ENCODE measurements at regions not wholly inside any gene's neighbourhood (a gene's known extent, or its start where the extent isn't known, plus 50 kb on each side); places are given as distances from the start of the nearest gene placed in this dataset.

DNA sequence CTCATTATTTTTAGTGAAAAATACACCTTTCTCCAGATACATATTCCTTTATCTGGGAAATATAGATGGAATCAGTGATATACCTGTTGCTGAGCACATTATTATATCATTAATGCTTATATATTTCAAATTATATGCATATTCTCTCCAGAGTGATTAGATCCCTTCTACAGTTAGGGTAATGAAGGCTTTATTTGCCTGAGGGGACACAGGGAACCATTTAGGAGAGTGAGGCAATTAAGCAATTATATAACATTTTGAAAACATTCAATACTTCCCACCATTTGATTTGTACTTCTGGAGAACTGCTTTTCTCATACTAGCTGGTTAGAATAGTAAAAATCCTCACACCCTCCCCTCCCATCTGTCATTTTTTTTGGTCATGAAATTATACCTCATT is 212.8 kb upstream of the NOVA1 start:
- Histone ChIP-seq H3K36me3 (ENCODE audit: low read depth, missing control alignments) (no peaks in the 10 kb centered on the region), H3K4me1 (no peaks in the 10 kb centered on the region), H3K27ac (no peak overlapping the region), H3K9me3 (no peaks in the 10 kb centered on the region), H3K4me3 (no peak overlapping the region), H3K27me3 (no peaks in the 10 kb centered on the region)
- intact Hi-C loops (cut with DNase I; ENCODE audit: low total_unique reads), result no loop called here
- DNase-seq, result no peak
- no peak for TF ChIP-seq POLR2A (IDR thresholded peaks at IDR 0.05)
- TF ChIP-seq, protein P1, sequence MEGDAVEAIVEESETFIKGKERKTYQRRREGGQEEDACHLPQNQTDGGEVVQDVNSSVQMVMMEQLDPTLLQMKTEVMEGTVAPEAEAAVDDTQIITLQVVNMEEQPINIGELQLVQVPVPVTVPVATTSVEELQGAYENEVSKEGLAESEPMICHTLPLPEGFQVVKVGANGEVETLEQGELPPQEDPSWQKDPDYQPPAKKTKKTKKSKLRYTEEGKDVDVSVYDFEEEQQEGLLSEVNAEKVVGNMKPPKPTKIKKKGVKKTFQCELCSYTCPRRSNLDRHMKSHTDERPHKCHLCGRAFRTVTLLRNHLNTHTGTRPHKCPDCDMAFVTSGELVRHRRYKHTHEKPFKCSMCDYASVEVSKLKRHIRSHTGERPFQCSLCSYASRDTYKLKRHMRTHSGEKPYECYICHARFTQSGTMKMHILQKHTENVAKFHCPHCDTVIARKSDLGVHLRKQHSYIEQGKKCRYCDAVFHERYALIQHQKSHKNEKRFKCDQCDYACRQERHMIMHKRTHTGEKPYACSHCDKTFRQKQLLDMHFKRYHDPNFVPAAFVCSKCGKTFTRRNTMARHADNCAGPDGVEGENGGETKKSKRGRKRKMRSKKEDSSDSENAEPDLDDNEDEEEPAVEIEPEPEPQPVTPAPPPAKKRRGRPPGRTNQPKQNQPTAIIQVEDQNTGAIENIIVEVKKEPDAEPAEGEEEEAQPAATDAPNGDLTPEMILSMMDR (IDR thresholded peaks at IDR 0.05), result no peak

DNA sequence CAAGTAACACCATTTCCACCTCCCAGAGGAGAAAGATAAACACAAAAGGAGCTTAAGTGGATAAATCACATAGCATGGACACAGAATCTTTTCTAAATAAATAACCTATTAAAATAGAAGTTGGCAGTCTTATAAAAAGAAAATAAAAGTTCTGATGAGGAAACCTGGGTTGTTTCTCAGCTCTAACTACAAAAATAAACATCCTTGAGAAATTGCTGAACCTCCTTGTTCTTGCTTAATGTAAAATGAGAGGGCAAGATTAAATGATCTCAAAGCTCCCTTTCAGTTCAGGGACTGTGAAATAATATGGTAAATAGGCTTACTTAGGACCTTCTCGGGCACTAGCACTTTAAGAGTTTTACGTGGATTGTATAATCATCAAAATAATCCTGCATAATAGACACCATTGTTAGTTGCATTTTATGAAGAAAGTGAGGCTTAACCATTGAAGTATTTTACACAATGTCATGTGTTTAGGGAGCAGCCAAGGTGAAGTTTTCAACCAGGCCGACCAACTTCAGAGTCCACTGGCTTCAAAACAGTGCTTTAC is 214.0 kb upstream of the NOVA1 start:
- 81 to 89% methylated on average over 3 of the region's 3 CpGs for WGBS, 2 donors
- no peaks in the 10 kb centered on the region for H3K9me3 ChIP-seq
- TF ChIP-seq, protein P1 (IDR thresholded peaks at IDR 0.05), result no peak
- no peak for TF ChIP-seq POLR2A (IDR thresholded peaks at IDR 0.05)

DNA sequence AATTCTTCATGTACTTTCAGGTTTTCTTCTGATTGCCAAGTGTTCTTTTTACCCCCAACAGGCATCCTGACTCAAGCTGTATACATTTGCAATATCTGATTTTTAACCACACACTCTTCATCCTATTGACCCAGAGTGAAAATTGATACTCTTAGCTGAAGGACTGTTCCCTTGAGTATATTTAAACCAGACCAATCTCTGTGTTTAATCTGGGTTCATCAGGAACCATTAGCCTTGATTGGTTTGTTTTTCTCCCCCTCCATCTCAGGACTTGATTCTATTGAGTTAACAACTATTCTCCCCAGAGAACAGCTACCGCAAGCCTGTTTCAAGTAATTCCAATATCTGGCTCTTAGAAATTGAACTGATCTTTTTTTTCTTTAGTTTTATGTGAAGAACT is 222.3 kb upstream of the NOVA1 start:
- DNase-seq, result no peak
- 91% methylated on average over 1 of the region's 1 CpG for whole genome bisulfite sequencing, 2 donors
- no peak for TF ChIP-seq POLR2A (IDR thresholded peaks at IDR 0.05)
- TF ChIP-seq, protein P1 (IDR thresholded peaks at IDR 0.05), result no peak

More for the DNA sequence above, 214.0 kb upstream of the NOVA1 start:
- no peaks in the 10 kb centered on the region for H3K4me1 ChIP-seq
- no peak overlapping the region for H3K4me3 ChIP-seq
- intact Hi-C loops (cut with DNase I; ENCODE audit: low total_unique reads), result no loop called here
- no peaks in the 10 kb centered on the region for H3K27me3 ChIP-seq
- H3K27ac ChIP-seq, result no peak overlapping the region
- DNase-seq, result no peak
- no peaks in the 10 kb centered on the region for H3K36me3 ChIP-seq (ENCODE audit: low read depth, missing control alignments)

DNA sequence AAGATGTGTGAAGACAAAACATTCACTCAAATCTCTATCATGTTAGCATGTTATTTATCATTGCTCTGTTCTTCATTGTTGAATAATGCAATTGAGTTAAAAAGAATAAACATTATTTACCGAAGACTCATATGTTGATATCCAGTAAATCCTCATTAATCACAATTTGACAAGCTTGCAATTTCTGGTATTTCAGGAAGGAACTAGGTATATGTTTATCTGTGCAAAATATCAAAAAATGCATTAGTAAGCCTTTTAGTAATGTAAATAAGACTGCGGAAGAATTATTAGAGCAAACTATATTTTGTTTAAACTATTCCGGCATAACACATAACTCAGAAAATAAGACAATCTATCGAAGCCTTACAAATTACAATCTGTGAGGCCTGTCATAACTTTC is 222.7 kb upstream of the NOVA1 start:
- no peak overlapping the region for H3K4me3 ChIP-seq
- TF ChIP-seq POLR2A (IDR thresholded peaks at IDR 0.05), result no peak
- TF ChIP-seq, protein P1 (IDR thresholded peaks at IDR 0.05), result no peak
- H3K9me3 ChIP-seq, result no peaks in the 10 kb centered on the region
- no peaks in the 10 kb centered on the region for H3K27me3 ChIP-seq
- intact Hi-C loops (cut with DNase I; ENCODE audit: low total_unique reads), result no loop called here
- no peaks in the 10 kb centered on the region for H3K4me1 ChIP-seq
- 83 to 88% methylated on average over 4 of the region's 4 CpGs for WGBS, 2 donors
- no peak overlapping the region for H3K27ac ChIP-seq
- no peak for DNase-seq
- H3K36me3 ChIP-seq (ENCODE audit: low read depth, missing control alignments), result no peaks in the 10 kb centered on the region

More for the DNA sequence above, 222.3 kb upstream of the NOVA1 start:
- no peak overlapping the region for H3K4me3 ChIP-seq
- H3K9me3 ChIP-seq, result no peaks in the 10 kb centered on the region
- no peaks in the 10 kb centered on the region for H3K4me1 ChIP-seq
- intact Hi-C loops (cut with DNase I; ENCODE audit: low total_unique reads), result no loop called here
- H3K27ac ChIP-seq, result no peak overlapping the region
- H3K27me3 ChIP-seq, result no peaks in the 10 kb centered on the region
- no peaks in the 10 kb centered on the region for H3K36me3 ChIP-seq (ENCODE audit: low read depth, missing control alignments)

DNA sequence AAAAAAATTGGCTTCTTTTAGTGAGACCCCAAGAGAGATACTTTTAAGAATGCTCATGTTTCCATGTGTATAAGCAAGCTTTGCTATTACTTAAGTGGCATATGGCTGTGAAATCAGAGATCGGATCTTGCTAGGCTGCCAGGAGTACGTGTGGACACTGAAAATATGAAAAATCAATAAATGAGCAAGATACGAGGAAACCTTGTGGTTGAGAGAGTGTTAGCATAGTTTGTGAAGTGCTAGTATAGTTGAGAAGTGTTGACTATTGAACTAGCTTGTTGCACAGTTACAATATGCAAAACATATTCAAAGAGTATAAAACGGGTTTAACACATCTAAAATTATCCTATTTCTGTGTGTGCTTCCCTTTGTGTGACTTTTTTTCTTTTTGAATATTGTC is 230.9 kb upstream of the NOVA1 start:
- no peak for DNase-seq
- H3K4me1 ChIP-seq, result no peaks in the 10 kb centered on the region
- H3K36me3 ChIP-seq (ENCODE audit: low read depth, missing control alignments), result no peaks in the 10 kb centered on the region
- 80 to 88% methylated on average over 4 of the region's 4 CpGs for WGBS, 2 donors
- no peaks in the 10 kb centered on the region for H3K27me3 ChIP-seq
- TF ChIP-seq, protein P1 (IDR thresholded peaks at IDR 0.05), result no peak
- TF ChIP-seq POLR2A (IDR thresholded peaks at IDR 0.05), result no peak
- no peak overlapping the region for H3K27ac ChIP-seq
- intact Hi-C loops (cut with DNase I; ENCODE audit: low total_unique reads), result no loop called here
- H3K9me3 ChIP-seq, result no peaks in the 10 kb centered on the region
- no peak overlapping the region for H3K4me3 ChIP-seq
